HG02642 (cell line): ENCODE measurements at regions not wholly inside any gene's neighbourhood (a gene's known extent, or its start where the extent isn't known, plus 50 kb on each side); places are given as distances from the start of the nearest gene placed in this dataset.

Experiments
- ATAC-seq: cut with Tn5 transposase; IDR thresholded peaks from one replicate; pipeline ENCODE4 v1.9.1; 2021; ENCODE audit warnings: mild to moderate bottlenecking; ENCODE audit not compliant: unreplicated experiment, poor library complexity

DNA sequence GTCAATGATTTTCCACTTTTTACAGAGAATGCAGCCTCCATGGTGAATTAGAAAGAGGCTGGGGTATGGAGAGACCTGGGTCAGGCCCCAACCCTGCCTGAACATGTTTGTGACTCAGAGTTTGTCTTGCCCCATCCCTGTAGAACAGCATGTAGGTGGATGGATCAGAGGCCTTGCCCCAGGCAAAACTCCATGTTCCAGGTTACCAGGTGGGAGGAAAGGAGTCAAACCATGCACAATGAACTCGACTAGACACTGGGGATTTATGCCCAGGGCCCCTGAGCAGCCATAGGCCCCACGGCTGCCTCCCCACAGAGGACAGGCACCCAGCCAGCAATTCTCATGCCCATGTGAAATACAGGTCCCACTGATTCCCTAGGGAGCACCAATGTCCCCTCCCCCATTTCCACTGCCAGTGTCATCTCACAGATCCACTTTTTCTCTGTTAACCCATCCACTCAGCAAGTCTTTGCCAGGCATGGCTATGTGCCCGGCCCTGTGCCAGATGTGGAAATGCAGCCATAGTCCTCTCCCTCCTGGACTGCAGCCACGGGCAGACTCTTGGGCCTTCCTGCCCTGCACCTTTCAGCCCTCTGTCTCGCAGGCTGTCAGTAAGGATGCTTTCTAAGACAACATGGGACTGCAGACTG, 737.8 kb upstream of the HS6ST1 start:
- no peak for ATAC-seq

DNA sequence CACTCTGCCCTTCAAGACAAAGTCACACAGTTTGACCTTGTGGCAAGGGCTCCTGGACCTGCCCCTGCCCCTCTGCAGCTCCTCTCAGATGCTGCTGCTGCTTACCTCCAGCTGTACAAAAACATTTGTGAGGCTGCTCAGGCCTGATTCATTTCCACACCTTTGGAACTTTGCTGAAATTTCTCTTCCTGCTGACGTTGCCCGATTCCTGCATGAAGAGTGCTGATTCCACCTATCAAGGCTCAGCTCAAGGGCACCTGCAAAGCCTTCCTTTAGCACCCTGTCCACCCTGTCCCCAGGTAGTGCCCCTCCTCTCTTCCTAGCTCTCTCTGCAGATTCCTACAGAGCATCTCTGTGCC, 738.3 kb upstream of the HS6ST1 start:
- ATAC-seq: no peak

- no peak for ATAC-seq
These were observed 740.3 kb upstream of the HS6ST1 start for GRCh38 chr2:129058981-129059380.

- ATAC-seq: no peak
These were observed 740.8 kb upstream of the HS6ST1 start for GRCh38 chr2:129059476-129059875.

- ATAC-seq: no peak
These were observed 742.6 kb upstream of the HS6ST1 start for GRCh38 chr2:129061069-129061768.

GRCh38 chr2:129061769-129062121, 743.1 kb upstream of the HS6ST1 start:
- no peak for ATAC-seq

DNA sequence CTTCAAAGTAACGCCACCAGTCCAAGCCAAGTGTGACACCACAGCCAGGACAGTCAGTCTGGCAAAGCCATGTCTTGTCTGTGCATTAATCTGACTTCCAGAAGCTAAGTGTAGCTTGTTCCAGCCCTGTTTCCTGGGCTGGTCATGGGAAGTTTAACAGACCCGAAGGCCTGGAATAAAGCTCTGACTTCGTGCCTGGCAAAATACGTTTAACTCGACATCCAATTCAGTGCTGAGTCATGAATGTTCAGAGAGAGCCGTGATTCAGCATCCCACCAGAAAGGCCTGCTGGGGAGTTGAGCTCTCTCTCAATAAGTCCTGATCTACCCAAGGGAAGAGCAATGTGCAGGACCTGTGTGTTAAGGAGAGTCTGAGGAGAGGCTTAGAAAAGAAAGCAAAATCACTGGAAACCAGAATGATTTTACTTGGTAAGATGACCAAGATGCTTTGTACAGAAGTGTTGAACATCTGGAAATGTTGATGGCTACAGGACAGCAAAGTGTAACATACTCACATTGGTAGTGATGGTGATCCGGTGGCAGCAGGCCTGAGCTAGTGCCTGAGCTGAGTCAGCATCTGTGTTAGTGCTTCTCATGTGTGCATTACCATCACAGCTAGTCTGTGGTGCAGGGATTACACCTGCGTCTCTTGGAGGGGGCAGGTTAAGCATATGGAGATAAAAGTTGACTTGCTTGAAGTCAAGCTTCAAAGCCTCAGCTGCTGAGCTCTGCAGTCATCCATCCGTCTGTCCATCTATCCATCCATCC, 743.7 kb upstream of the HS6ST1 start:
- ATAC-seq: no peak

- no peak for ATAC-seq
These were observed 748.4 kb upstream of the HS6ST1 start for GRCh38 chr2:129067070-129067469.

- ATAC-seq: no peak
These were observed 749.3 kb upstream of the HS6ST1 start for GRCh38 chr2:129067953-129068352.

DNA sequence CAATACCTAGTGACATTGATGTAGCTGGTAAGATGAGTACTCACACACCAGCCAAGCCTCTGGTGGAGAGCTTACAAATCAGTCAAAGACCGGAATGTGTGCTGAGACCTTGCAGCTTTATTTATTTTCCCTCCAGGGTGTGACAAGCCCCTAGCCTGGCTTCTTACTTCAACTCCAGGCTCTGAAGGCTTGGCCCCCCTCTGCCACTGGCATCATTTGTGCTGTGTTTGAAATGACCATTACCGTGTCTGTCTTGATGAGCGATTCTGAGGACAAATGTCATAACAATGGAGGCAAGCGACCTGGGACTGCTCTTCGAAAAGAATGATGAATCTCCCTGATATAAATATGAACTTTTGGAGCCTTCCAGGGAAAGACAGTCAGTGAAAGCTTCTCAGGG, 749.9 kb upstream of the HS6ST1 start:
- no peak for ATAC-seq

GRCh38 chr2:129069875-129070594, 751.4 kb upstream of the HS6ST1 start:
- ATAC-seq: no peak

GRCh38 chr2:129070663-129071062, 752.0 kb upstream of the HS6ST1 start:
- ATAC-seq: no peak

DNA sequence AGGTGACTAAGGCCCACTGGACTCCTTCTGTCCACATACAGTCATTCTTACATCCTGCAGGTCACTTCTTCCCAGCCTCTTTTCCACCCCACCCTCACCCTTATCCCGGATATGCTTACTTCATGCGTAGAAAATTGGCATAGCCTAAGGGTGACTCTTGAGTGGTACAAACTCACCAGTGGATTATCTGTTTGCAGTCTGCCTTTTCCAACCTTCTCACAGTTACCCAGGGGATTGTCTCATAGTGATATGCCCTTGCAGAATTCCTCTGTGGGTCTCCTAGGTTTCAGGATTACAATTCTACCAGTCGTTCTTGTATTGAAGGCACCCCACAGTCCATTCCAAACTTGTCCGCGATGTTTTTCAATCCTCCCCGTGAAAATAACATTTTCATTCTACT, 752.9 kb upstream of the HS6ST1 start:
- no peak for ATAC-seq

DNA sequence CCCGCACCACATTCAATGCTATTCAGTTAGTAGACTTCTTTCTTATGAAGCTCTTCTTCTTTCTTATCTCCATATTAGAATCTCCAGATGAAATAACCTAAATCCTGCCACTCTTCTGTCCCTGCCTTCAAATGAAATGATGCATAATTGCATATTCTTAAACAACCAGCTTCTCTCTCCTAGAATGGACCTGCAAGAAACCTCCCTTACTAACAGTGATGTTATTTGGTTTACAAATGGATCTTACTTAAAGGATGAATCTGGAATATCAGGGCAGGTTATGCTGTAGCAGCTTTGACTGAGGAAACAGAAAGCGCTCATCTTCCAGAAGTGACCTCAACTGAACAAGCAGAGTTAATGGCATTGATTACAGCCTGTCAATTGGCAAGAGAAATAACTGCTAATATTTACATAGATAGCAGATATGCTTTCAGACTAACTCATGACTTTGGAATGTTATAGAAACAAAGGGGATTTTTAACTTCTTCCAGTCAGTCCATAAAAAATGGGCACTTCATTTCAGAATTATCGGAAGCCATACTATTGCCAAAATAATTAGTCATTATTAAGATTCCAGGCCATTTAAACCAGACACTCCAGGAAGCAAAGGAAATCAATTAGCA, 755.7 kb upstream of the HS6ST1 start:
- no peak for ATAC-seq

DNA sequence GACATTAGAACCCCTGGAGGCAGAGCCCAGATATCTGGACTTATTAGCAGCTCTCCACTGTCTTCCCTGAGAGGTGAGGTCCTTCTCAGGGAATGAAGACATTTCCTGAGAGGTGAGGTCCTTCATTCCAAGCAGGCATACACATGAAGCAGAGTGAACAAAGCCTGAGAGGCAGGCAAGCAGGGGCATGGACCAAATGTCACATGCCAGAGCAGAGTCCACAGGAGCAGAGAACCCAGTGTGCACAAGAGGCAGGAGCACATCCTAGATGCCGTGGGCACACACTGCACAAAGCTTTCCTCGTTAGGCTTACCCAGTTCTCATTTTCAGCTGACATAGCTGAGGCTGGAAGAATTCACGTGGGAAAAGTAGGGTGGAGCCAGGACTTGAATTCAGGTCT, 759.9 kb upstream of the HS6ST1 start:
- ATAC-seq: no peak

- no peak for ATAC-seq
These were observed 762.2 kb upstream of the HS6ST1 start for GRCh38 chr2:129080715-129081476.

GRCh38 chr2:129085386-129085785, 766.7 kb upstream of the HS6ST1 start:
- no peak for ATAC-seq

- no peak for ATAC-seq
These were observed 768.6 kb upstream of the HS6ST1 start for GRCh38 chr2:129087133-129087813.

DNA sequence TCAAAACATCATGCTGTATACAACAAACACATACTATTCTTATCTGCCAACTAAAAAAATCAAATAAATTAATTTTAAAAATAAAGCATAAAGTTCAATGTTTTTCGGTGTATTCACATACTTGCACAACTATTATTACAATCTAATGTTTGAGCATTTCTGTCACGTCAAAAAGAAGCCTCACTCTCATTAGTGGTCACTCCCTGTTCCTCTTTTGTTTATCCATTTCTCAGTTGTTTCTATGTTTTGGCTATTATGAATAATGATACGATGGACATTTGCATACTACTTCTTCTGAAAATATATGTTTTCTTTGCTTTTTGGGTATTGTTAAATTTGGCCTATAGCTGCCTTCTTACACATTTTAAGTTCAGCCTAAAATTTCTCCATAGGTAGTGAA, 773.0 kb upstream of the HS6ST1 start:
- ATAC-seq: no peak
